ENCODE measurements at regions not wholly inside any gene's neighbourhood (a gene's known extent, or its start where the extent isn't known, plus 50 kb on each side); places are given as distances from the start of the nearest gene placed in this dataset.

DNA sequence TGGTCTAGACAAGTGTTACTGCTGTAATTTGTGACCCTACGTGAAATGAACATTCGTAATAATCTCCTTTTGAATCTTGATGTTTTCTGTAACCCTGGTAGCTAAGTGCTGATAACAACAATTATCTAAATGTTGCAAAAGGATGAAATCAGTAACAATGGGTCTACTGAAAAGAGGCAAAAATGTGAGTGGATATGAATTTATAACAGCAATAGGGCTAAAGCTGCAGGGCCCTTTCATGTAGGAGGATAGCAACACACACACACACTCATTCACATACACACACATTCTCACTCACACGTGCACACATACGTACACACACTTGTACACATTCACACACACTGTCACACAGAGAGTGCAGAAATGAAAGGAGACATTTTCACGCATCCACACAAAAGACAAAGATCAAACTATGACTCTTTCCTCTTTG is 200.8 kb upstream of the NEBL start:
- TF ChIP-seq, protein P1, sequence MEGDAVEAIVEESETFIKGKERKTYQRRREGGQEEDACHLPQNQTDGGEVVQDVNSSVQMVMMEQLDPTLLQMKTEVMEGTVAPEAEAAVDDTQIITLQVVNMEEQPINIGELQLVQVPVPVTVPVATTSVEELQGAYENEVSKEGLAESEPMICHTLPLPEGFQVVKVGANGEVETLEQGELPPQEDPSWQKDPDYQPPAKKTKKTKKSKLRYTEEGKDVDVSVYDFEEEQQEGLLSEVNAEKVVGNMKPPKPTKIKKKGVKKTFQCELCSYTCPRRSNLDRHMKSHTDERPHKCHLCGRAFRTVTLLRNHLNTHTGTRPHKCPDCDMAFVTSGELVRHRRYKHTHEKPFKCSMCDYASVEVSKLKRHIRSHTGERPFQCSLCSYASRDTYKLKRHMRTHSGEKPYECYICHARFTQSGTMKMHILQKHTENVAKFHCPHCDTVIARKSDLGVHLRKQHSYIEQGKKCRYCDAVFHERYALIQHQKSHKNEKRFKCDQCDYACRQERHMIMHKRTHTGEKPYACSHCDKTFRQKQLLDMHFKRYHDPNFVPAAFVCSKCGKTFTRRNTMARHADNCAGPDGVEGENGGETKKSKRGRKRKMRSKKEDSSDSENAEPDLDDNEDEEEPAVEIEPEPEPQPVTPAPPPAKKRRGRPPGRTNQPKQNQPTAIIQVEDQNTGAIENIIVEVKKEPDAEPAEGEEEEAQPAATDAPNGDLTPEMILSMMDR (IDR thresholded peaks at IDR 0.05; ENCODE audit: borderline replicate concordance, extremely low read depth, low read length, poor library complexity, severe bottlenecking) = no peak
- no peak for TF ChIP-seq EZH2 (IDR thresholded peaks at IDR 0.05; ENCODE audit: borderline replicate concordance, low read depth, low read length, severe bottlenecking)

Measured in DND-41 (cell line).